AG04450 (cell line): ENCODE measurements at regions not wholly inside any gene's neighbourhood (a gene's known extent, or its start where the extent isn't known, plus 50 kb on each side); places are given as distances from the start of the nearest gene placed in this dataset.

ENCODE experiments used
- CTCF ChIA-PET: fragments of 300-600, 350-600 bp; formaldehyde crosslinking; extraction: SDS; loops from one replicate; lab custom pipeline; 2022; ENCODE audit warnings: antibody characterized with exemption, inconsistent platforms; lab: Charles Lee
- POLR2A ChIA-PET: fragments of 350-600 bp; formaldehyde crosslinking; extraction: SDS; loops from one replicate; lab custom pipeline; 2021; ENCODE audit warnings: antibody characterized with exemption, inconsistent platforms; lab: Yijun Ruan, JAX
- DNase-seq: peaks from one replicate; pipeline ENCODE4 v3.0.0-alpha.2; 2011; ENCODE audit warnings: low read depth, low spot score
- H3K27ac ChIP-seq: one replicate; pipeline ENCODE4 v1.5.1; 2012; ENCODE audit warnings: low read depth, low read length, control low read depth
- H3K27me3 ChIP-seq: one replicate; pipeline ENCODE4 v1.6.0; 2012; ENCODE audit warnings: low read length; ENCODE audit not compliant: control insufficient read depth, insufficient read depth
- H3K4me3 ChIP-seq: 2 replicates; pipeline ENCODE4 v1.5.1; 2011; ENCODE audit warnings: mild to moderate bottlenecking, low read depth, low read length, control low read depth
- H3K9me3 ChIP-seq: 2 replicates; pipeline ENCODE4 v1.5.1; 2012; ENCODE audit warnings: low read length; ENCODE audit not compliant: control insufficient read depth, insufficient read depth
- TF ChIP-seq, protein P1 (sequence below): IDR thresholded peaks from 2 replicates; pipeline ENCODE4 v1.5.1; 2011; ENCODE audit warnings: low read depth, low read length, control low read depth, inconsistent platforms

DNA sequence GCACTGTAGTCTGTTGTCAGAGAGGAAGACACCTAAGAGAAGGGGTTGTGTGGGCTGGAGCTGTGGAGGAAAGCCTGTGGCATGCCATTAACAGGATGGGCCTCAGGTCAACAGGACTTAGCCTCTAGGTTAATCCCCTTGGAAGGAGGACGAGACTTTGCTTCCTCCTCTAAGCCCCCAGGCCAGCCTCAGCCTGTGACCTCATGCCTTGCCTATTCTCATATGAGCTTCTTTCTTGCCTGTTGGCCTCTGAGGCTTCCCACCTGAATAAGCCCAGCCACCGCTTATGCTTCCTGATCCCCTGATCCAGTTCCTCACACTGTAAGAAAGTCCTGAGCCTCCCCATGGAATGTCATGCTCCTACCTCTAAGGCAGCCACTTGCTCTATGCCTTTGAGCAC lies 52.2 kb upstream of the TBC1D21 start:
- POLR2A ChIA-PET = no interaction called here
- CTCF ChIA-PET = no interaction called here
- no peak for DNase-seq
- Histone ChIP-seq H3K27ac (no peak overlapping the region), H3K27me3 (peaks cover 33% of the 10 kb centered on the region), H3K9me3 (no peaks in the 10 kb centered on the region; the same call in 1 of the 2 replicates), H3K4me3 (no peak overlapping the region)
- TF ChIP-seq, protein P1, sequence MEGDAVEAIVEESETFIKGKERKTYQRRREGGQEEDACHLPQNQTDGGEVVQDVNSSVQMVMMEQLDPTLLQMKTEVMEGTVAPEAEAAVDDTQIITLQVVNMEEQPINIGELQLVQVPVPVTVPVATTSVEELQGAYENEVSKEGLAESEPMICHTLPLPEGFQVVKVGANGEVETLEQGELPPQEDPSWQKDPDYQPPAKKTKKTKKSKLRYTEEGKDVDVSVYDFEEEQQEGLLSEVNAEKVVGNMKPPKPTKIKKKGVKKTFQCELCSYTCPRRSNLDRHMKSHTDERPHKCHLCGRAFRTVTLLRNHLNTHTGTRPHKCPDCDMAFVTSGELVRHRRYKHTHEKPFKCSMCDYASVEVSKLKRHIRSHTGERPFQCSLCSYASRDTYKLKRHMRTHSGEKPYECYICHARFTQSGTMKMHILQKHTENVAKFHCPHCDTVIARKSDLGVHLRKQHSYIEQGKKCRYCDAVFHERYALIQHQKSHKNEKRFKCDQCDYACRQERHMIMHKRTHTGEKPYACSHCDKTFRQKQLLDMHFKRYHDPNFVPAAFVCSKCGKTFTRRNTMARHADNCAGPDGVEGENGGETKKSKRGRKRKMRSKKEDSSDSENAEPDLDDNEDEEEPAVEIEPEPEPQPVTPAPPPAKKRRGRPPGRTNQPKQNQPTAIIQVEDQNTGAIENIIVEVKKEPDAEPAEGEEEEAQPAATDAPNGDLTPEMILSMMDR = no peak

DNA sequence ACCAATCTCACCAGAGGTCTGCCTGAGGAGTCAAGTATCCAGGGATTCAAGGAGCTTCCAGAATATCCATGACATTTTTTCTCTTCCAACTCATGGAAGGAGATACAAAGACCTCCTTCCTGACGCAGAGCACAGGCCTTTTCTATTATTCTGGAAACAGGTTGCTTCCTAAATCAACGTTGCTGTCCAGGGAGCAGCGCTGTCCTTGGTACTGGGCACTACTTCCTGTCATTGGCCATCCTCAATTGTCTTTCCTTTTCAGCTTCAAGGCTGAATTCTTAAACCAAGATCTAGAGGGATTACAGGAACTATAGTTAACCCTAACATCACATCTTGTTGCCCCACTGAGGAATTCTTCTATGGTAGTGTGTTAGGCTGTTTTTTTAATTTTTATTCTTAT lies 50.4 kb upstream of the TBC1D21 start:
- TF ChIP-seq, protein P1 = no peak
- peaks cover 33% of the 10 kb centered on the region for H3K27me3 ChIP-seq
- no peaks in the 10 kb centered on the region; the same call in 1 of the 2 replicates for H3K9me3 ChIP-seq
- ChIA-PET CTCF (no interaction called here), POLR2A (no interaction called here)
- no peak for DNase-seq
- H3K27ac ChIP-seq = no peak overlapping the region
- no peak overlapping the region for H3K4me3 ChIP-seq
